Stimulated activated CD4-positive, alpha-beta T cell treated with anti-CD3 and anti-CD28 coated beads, Interleukin-15, amount 100 ng/mL, for 1 hour (primary cell): ENCODE measurements at regions not wholly inside any gene's neighbourhood (a gene's known extent, or its start where the extent isn't known, plus 50 kb on each side); places are given as distances from the start of the nearest gene placed in this dataset.

Experiments used
- DNase-seq, 2 donors: peaks; one replicate each; pipeline ENCODE4 v3.0.0-alpha.2; 2020; ENCODE audit warnings: low read depth in 1 of 2, low spot score in 1 of 2

DNA sequence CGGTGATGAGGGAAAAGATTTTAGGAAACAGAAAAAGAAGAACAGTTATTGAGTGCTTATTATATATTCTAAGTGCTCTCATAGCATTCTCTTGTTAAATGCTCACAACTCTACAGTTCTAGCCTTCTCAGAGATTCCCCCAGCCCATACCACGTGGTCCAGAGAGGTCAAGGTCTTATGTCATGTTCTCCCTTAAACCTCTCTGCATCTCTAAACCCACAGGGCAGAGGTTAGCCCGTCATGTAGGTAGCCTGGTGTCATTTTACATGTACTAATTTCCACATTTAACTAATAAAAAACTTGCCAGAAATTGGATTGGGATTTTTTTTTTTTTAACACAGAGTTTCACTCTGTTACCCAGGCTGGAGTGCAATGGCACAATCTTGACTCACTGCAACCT, 178.0 kb downstream of the CEMIP2 start:
- no peak for DNase-seq

DNA sequence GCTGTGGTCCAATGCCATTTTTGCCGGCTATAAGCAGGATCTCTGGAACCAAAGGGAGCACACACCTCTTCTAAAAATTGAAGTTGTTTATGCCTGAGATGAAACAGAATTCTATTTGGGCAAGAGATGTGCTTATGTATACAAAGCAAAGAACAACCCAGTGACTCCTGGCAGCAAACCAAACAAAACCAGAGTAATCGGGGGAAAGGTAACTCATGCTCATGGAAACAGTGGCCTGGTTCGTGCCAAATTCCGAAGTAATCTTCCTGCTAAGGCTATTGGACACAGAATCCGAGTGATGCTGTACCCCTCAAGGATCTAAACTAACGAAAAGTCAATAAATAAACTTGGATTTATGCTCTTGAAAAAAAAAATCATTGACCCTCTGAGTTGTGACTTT, 178.7 kb downstream of the CEMIP2 start:
- no peak for DNase-seq

DNA sequence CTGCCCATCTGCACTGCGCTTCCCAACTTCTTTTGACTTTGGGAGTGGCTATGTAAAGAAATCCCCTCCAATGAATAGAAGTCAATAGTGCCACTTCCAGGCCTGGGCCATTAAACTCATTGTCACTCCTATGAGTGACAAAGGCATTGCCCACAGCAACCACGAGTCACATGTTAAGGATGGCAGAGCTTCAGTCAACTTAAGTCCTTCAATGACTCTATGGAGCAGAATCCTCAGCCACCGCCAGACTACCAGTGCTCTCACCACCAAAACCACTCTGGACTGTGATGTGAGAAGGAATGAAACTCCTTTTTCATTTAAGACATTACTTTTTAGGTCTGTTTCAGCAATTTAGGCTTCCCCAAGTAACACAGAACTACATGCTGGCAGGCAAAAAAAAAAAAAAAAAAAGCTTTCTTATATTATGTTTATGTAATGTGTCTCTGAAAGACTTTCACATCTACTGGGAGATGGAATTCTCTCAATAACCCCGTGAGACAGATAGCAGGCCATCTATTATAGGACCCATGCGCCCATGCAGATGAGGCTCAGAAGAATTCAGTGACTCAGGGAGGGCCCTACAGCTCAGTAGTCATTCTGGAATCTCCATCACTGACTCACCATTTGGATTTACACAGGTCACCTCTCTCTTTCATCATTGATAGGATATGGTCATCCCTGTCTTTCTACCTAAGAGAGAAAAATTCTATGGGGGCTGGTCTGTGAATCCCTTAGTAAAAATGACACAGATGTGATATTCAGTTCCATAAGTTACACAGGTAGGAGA, 180.5 kb downstream of the CEMIP2 start:
- no peak for DNase-seq

DNA sequence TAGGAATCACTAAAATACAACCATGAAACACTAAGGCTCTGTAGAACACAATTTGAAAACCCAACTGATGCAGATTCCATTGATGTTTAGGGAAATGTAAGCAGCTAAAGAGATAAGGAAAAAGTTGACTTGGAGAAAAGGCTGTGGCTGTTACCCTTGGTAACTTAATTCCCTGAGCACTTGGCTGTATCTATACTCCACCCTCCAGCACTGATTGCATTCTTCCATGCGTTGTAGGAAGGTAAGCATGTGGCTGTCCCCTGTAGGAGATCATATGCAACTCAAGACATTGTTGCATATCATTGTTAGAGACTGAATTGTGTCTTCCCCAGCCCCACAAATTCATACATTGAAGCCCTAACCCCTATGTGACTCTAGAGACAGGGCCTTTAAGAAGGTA, 184.5 kb downstream of the CEMIP2 start:
- no peak for DNase-seq

DNA sequence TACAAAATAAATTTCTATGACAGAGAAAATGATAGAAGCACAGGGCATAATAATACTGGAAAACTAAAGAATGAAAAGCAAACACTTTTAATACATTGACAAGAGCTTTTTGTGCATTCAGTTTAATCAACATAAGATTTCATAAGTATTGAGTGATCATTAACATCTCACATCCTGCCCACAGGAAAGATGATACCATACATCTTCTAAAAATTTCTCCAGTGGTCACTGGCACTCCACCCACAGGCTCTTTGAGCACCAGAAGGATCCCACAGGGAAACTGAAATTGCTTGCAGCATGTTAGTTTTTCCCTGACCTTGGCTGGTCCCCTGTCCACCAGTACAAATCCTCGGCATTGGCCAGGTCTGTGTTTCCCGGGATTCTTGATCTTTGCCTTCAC, 186.0 kb downstream of the CEMIP2 start:
- DNase-seq, result no peak

DNA sequence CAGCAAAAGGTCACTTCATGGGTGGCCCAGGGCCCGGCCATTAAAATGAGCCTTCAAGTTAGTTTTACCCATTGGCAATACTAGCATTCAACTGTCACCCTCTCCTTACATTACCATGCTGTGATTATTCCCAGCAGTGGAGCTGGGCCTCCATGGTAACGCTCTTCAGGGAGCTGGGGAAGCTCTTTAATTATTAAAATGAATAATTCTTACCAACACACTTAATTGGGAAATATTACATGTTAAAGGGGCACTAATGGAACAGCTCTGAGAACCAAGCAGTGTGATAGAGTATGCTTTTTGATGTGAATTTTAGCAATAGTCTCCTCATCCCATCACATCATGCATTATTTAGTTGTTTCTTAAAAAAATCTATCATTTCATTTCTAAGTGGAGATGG, 187.2 kb downstream of the CEMIP2 start:
- no peak for DNase-seq

DNA sequence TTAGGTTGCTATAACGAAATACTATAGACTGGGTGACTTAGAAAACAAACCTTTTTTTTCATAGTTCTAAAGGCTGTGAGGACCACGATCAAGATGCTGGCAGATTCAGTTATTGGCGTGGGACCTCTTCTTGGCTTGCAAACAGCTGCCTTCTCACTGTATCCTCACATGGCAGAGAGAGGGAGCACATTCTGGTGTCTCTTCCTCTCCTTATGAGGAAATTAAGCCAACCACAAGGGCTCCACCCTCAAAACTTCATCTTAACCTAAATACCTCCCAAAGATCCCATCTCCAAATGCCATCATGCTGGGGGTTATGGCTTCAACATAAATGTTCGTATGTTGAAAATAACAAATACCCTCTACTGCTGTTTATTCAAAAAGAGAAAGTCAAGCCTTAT, 197.1 kb downstream of the CEMIP2 start:
- DNase-seq, result no peak

DNA sequence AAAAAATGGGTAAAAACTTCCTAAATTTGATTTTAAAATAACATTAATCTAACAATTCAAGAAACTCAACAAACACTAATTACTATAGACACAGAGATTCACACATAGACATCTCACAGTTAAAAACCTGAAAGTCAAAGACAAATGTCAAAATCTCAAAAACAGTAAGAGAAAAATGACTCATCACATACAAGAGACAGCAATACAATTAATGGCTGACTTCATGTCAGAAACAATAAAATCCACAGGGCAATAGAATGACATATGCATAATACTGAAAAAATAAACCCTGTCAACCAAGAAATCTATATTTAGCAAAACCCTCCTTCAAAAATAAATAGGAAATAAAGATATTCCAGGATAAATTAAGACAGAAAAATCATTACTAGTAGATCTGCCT, 200.4 kb downstream of the CEMIP2 start:
- no peak for DNase-seq

DNA sequence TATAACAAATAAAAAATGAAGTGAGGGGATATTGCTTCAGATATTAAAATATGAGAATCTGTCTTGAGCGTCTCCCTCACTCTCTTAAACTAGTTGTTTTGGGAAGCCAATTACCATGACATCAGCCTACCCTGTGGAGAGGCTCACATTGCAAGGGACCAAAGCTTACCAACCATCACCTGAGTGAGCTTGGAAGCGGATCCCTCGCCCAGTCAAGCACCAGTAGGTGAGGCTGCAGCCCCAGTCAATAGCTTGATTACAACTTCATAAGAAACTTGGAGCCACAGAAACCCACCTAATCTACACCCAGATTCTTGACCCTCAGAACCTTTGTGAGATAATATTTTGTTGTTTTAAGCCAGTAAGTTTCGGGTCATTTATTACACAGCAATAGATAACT, 206.2 kb downstream of the CEMIP2 start:
- no peak for DNase-seq

DNA sequence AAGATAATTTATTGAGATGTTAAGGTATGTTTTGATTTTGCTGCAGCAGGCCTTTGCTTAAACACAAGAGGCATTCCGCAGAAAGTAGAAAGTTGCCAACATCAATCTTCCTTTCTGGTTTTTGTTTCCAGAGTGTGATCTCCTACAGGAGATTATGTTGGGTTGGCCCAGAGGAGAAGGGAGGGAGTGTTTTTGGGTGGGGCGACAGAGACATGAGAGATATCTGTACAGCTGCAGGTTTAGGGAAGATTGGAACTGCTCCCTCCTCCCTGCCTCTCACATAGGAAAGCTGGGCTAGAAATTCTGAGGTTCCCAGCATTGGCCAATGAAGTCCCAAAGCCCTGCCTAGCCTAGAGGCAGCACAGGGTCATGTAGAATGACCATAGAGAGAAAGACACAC, 211.0 kb downstream of the CEMIP2 start:
- no peak for DNase-seq

DNA sequence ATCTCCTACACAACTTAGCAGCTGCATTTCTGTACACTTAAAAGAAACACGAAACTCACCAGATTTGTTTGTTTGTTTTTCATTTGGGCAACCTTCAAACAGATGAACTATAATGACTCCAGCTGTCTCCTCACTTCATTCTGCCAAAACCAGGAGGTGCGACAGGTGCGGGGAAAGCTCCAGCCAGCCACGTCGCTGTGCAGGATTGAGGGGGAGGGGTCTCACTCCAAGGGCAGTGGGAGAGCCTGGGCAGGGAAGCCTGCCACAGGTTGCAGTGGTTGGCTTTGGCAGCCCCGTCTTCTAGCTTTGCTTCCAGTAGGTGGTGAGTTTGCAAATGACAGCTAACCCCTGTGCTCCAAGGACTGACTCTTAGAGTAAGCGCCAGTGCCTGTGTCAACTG, 215.8 kb downstream of the CEMIP2 start:
- no peak for DNase-seq

DNA sequence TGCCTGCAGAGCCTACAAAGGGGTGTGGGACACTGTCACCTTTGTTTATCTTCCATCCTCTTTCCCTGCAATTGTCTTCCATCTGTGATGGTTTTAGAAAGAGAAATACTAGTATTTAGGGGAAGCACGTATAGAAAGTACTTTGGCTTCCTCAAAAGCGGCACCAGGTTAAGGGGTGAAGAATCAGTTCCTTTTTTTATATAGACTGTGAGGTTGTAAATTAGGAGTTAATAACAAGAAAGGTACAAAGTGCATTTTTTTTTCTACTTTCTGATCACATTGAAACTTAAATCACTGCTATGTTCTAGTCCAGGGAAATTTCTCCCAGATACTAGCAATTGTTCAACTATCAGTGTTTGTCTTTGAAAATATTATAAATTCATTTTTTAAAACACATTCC, 219.3 kb downstream of the CEMIP2 start:
- no peak for DNase-seq

DNA sequence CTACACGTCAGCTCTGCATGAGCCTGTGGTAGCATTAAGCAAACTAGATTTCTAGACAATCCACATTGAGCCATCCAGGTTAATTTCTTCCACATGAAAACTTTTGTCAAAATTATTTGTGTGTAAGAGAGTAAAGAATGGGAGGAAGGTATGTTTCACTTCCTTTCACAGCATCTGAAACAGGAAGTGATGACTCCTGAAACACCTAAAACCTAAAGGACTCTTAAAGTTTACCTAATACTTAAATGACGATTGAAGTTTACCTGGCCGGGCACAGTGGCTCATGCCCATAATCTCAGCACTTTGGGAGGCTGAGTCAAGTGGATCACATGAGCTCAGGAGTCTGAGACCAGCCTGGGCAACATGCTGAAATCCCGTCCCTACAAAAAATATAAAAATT, 223.8 kb downstream of the CEMIP2 start:
- DNase-seq, result no peak

DNA sequence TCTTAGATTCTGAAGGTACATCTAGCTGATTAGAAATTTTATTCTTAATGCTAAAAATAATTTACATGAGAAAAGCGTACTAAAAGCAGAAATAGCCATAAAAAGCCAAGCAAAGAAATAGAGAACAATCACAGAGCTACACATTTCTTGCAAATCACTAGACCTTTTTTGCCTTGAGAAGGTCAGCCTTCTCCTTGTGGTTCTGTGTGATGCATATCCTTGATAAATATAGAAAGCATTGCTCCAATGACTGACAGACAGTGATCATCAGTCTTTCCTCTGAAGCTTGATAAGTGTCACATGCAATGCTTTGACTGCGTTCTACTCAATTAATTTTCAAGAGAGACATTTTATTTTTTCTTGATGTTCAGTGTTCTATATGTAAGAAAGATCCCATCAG, 226.9 kb downstream of the CEMIP2 start:
- DNase-seq, result no peak

DNA sequence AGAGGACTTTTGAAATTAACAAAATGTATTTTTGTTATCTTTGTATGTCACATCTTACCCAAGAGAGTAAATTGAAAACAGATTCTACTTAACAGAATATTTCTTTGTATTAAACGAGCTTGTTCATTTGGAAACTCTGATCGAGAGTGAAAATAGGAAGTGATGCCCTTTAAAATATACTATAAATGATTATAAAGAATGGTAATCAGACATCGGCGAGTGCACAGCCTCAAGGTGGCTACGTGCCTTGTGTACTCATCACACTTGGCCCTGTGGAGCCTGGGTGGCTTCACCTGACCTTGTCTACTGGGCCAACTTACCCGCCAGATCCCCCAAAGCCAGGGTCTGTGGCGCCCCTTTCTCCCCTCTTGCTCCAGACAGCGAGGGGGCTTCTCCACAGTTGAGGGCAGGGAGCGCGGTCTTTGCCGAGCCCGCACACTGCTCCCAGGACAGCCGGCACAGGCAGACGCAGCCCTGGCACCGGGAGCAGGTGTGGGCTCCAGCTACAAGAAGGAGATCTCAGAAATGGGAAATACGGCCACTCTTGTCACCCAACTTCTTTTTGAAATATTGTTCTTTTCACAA, 243.2 kb downstream of the CEMIP2 start:
- no peak for DNase-seq

DNA sequence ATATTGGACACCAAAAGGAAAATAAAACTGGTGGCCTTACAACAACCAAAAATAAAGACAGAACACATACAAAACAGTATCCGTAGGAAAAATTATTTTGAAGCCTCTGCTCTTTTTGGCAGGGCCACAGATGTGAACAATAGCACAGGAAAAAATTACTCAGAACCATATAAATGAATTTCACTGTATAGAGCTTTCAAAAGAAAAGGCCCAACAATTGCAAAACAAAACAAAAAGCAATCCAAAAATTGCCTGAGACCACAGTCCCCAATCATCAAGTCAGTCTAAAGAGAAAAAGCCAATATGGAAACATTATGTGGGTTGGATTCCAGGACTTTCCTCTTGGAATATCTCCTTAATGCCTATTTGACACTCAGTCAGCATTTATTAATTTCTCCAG, 243.8 kb downstream of the CEMIP2 start:
- no peak for DNase-seq

DNA sequence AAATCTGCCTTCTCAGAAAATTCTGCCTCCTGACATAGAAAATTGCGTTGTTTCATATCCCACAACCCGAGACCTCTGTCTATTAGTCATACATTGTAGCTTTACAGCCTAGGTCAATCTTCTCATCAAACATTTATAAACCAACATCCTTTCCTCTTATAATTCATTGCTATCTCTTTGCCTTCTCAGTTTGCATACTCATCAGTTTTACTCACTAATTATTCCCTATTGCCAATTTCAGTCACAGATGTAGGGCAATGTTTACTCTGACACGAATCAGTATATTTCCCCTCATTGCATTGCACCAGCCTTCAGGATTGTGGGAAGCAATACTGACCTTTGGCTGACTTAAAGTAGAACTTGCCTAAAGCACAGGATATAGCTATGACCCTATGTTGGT, 247.2 kb downstream of the CEMIP2 start:
- DNase-seq, result no peak

DNA sequence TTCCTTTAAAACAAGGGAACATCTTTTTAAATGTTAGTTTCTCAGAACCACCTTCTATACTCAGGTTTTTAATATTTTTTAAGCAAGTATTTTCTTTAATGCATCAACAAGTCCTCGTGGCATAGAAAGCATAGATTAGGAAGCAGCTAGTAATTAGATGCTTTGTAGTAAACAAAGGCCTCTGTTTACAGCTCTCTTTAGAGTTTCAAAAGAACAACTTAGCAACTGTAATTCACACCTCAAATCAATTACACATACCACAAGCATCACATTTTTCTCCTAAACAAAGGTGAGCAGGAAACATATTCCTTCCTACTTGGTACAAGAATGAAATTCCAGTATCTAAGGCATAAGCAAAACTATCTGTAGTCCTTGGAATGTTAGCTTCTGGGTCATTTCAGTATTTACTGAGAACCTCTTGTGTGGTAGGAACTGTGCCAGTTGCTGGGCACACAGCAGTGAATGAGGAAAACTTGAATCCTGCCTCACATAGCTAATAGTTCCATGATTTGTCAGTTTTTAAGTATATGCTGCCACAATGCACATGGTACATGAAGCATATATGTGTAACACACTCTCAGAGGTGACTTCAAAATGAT, 249.1 kb downstream of the CEMIP2 start:
- no peak for DNase-seq

DNA sequence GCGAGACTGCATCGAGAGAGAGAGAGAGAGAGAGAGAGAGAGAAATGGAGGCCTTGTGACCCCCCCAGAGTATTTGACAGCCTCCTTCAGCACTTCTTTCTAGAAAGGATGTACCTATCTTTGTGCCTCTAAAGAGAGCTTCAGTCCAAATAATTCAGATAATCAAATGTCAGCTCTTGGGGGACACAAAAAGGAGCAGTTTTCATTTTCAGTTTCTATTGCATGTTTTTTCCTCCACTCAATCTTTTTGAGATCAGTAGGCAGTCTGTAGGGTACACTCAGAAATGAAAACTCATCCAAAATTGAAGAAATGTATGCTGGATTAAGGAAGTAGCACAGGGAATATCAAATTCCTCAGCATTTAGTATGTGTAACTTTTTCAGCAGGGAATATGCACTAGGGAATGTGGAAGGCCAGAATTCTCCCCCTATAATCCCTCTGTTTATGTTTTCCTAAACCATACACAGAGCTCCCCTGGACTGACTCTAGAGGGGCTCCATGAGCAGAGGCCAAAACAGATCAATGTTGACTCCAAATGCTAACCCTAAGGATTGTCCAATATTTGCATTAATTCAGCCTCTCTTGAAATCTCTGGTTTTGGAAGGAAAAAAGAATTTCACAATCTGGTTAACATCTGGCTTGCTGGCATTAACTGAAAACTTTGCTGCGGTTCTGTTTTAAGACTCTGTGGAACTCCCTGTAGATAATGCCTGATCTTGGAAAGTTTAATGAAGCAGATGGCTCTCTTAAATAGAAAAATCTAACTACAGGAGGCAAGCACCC, 250.1 kb downstream of the CEMIP2 start:
- no peak for DNase-seq

DNA sequence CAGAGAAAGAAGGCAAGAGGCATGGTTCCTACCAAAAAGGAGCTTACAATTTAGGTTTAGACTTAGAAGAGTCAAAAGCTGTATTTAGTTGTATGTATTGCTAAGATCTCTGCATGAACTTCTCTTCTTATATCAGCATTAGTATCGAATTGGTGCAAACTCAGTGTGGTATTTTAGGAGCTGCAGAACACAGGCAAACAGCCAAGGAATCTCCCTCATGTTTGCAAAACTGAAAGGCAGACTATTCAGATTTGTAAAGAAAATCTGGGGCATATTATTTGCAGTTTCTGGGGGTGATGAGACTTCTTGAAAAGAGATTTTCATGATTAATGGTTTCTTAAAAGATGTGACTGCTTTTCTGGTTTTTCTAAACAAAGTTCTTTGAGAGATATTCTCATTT, 252.7 kb downstream of the CEMIP2 start:
- no peak for DNase-seq

DNA sequence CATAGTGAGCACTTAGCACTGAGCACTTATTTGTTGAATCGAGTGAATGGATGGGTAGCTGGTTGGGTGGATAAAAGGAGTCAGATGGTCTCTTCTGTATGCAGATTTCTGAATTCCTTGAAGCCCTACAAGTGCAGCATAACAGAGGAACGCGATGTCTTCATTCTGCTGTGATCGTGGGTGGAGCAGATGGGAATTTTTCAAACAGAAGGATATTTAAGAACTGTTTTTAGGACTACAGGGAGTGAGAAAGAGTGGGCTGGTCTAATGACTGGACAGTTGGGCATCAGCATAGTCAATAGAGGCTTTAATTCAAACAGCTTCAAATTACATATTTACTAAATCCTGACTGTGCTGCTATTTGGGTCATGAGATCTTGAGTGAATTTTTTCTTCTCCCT, 253.2 kb downstream of the CEMIP2 start:
- no peak for DNase-seq

DNA sequence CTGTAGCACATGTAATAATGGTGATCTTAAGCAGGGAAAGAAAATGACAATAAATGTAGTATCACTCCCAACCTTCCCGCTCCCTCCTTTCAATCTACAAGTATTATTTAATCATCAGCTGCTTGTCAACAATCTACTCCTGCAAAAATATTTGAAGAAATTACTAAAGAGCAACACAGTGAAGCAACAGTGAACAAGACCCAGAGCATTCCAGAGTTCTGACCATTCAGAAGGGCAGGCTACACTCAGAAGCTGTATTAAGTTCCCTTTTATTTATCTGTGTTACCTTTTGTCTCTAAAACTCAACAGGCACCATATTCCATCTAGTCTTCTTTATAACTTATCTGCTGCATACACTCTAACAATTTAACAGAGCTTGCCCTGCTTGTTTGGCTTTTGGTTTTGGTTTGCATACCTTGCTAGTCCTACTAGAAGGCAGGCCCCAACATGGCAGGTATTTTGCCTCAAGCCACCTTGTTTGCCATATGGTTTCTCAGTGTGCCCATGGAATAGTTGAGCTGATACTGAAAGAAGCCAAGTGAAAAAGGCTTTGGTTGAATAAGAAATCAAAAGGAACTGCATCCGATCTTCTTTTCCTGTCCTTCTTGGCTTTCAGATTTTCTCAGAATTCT, 253.9 kb downstream of the CEMIP2 start:
- DNase-seq, result no peak
